GM18511 (cell line): ENCODE measurements at regions not wholly inside any gene's neighbourhood (a gene's known extent, or its start where the extent isn't known, plus 50 kb on each side); places are given as distances from the start of the nearest gene placed in this dataset.
"Not testable (repeated sequence)": the region's sequence is repeated elsewhere in the genome, so short reads cannot be mapped to it uniquely, and the experiment has no call there.

Experiments
- ATAC-seq: cut with Tn5 transposase; IDR thresholded peaks from one replicate; pipeline ENCODE4 v1.9.1; 2021; ENCODE audit warnings: mild to moderate bottlenecking, moderate library complexity; ENCODE audit not compliant: unreplicated experiment

DNA sequence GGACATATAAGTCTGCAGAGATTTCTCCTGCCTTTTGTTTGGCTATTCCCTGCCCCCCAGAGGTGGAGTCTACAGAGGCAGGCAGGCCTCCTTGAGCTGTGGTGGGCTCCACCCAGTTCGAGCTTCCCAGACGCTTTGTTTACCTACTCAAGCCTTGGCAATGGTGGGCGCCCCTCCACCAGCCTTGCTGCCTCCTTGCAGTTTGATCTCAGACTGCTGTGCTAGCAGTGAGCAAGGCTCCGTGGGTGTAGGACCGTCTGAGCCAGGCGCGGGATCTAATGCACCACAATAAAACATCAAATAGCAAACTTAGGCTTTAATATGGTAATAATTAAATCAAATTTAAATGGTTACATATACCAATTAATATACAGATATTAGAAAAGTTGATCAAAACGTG, 525.4 kb downstream of the RERGL start:
- ATAC-seq = not testable (repeated sequence)

- no peak for ATAC-seq
Measured at GRCh38 chr12:17550011-17550410, 540.0 kb downstream of the RERGL start.

DNA sequence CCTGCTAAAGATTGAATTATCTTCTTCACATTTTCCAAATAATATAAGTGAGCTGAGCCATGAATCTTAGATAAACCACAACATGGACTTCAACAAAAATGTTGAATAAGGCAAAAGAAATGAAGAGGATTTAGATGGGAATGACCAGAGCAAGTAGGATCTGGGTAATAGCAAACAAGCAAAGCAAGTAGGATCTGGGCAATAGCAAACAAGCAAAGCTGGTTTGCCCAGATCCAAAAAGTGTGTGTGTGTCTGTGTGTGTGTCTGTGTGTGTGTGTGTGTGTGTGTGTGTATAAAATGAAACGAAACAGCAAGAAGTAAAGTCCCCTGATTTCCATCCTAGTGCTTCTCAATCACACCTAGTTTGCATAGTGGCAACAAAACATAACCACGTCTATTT, 549.1 kb downstream of the RERGL start:
- no peak for ATAC-seq

GRCh38 chr12:17528394-17528793, 561.6 kb downstream of the RERGL start:
- no peak for ATAC-seq

DNA sequence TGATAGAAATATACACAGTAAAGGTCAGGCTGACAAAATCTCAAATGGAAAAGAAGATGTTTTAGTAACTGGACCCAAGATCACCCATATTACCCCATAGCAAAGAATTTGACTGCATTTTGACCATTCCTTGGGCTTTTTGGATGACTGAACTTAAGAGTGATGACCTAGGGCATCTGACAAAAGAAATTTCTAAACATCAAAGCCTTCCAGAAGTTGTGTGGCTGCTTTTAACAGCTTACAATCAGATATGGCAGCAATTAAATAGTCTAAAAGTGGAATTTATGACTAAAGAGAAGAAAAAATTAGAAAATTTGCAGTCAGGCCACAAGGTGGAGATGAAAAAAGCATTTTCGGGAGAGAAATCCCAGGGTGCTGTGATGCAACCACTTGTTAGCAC, 563.0 kb downstream of the RERGL start:
- no peak for ATAC-seq

- no peak for ATAC-seq
Measured at GRCh38 chr12:17511369-17511768, 578.6 kb downstream of the RERGL start.

- no peak for ATAC-seq
Measured at GRCh38 chr12:17507336-17507735, 582.7 kb downstream of the RERGL start.

DNA sequence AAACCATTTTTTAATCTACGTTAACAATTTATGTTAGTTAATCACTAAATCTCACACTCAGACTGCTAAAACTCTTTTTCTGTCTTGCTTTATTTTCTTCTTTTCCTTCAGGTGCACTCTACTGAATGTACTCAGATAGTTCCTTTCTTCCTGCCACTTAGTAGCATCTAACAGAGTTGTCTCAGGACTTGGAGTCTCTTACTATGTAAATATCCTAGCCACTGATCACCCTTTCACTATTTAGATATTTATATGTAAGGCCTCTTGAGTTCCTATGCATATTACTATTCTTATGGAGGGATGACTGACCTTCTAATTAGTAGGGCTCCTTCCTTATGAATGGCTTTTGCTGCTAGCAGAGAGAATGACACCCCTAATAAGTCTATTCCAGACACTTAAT, 586.3 kb downstream of the RERGL start:
- ATAC-seq = no peak

DNA sequence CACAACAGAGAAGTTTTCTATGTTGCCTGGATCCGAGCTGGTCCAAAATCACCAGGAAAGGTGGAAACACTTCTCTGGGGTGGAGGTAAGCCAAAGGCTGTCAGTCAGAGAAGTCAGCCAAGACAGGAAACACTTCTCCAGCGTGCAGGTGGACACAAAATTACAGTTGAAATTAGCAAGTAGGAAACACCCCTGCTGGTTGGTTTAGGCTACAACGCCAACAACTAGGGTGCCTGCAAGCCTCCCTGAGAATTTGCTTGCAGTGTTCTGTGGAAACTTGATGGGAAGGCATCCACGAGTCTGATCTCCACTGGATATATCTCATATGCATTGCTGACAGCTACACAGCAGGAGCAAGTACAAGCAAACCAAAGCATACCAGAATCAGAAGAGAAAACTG, 600.5 kb downstream of the RERGL start:
- ATAC-seq = no peak

- no peak for ATAC-seq
Measured at GRCh38 chr12:17478908-17479673, 610.9 kb downstream of the RERGL start.

GRCh38 chr12:17470460-17470859, 619.5 kb downstream of the RERGL start:
- no peak for ATAC-seq

DNA sequence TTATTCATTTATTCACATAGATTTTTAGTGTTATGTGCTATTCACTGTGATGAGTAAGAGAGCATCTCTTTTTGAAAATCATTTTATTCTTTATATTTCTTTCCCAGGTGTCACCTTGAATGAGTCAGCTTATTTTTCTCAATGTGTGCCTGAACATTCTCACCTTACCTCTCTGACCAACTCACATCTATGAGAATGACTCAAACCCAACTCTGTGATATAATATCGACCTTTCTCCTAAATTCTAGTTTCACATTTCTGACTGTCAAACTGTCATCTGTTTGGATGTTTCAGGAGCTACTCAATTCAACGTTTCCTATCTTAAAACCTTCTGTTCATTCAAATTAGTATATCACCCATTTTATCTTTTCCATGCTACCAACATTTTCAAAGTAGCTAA, 630.8 kb downstream of the RERGL start:
- no peak for ATAC-seq

GRCh38 chr12:17456486-17456885, 633.5 kb downstream of the RERGL start:
- no peak for ATAC-seq

GRCh38 chr12:17438141-17438540, 651.9 kb downstream of the RERGL start:
- ATAC-seq = no peak

GRCh38 chr12:17416748-17417147, 673.2 kb downstream of the RERGL start:
- ATAC-seq = no peak

GRCh38 chr12:17414596-17414995, 675.4 kb downstream of the RERGL start:
- ATAC-seq = no peak

- no peak for ATAC-seq
Measured at GRCh38 chr12:17411662-17412061, 678.3 kb downstream of the RERGL start.

GRCh38 chr12:17388679-17389078, 701.3 kb downstream of the RERGL start:
- ATAC-seq = no peak

DNA sequence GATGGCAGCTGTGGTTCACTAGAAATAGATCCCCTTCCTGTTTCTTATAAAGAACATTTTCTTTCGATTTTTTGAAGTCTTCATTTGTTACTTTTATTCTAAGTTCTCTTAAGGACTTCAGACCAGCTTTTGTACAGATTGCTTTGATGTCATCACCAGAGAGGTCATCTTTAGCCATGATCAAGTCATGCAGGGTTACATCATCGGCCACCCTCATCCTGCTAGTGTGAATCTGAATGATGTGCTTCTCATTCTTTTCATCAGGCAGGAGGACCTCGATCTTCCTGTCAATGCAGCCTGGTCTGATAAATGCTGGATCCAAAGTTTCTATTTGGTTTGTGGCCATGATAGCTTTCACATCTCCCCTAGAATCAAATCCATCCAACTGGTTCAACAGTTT, 706.7 kb downstream of the RERGL start:
- no peak for ATAC-seq

DNA sequence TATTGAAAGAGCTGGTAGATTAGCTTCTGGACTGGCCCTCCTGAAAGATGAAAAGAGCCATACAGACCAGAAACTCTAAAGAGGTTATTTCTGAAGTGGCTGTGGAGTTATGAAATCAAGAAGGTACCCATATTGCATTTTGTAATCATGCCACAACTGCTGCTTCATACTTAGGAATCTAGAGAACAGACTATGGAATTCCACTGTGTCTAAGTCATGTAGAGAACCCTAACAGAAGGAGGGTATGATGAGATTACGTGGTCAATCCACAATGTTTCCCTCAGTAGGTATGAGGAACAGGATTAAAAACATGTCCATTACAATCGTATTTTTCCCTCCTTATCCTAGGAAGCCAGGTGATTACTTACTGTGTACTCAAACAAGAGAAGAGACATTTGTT, 708.8 kb downstream of the RERGL start:
- no peak for ATAC-seq

- no peak for ATAC-seq
Measured at GRCh38 chr12:17372508-17372907, 717.5 kb downstream of the RERGL start.

DNA sequence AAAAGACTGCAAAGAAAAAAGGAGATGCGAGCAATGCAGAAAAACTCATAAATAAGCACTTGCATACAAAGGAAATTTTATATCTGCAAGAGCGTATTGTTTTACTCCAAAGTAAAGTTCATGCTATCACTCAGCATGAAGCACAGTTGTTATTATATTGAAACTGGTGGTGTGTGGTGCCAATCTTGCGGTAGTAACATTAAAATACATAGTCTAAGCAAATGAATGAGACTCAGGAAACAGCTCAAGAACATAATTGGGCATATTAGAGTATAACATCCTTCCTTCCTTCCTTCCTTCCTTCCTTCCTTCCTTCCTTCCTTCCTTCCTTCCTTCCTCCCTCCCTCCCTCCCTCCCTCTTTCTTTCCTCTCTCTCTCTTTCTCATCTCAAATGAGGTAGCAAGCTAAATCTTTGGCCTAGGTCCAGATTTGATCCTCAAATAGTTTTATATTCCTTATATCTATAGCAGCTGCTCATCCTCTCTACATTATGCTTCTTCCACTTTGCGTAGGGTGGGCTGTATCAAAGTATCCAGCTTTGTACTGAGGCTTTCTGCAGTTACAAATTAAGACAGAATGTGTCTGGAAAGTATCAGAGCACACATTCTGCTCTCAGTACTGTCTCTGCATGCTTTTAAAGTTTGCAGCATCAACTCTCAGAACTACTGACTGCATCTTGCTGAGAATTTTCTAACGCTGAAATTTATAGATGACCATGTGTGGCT, 718.3 kb downstream of the RERGL start:
- ATAC-seq = no peak

GRCh38 chr12:17370621-17371020, 719.4 kb downstream of the RERGL start:
- ATAC-seq = no peak
